Right atrium auricular region (tissue), 2 donors: ENCODE measurements at regions not wholly inside any gene's neighbourhood (a gene's known extent, or its start where the extent isn't known, plus 50 kb on each side); places are given as distances from the start of the nearest gene placed in this dataset.

Experiments
- DNase-seq: peaks from one replicate; pipeline ENCODE4 v3.0.0-alpha.2; 2019; ENCODE audit warnings: low spot score
- H3K27ac ChIP-seq, 2 donors: fragments of 200-600 bp; sonication (generic); 1 replicate in 1 of 2; 2 replicates in 1 of 2; pipeline ENCODE4 v1.5.1; 2016 to 2019
- H3K27me3 ChIP-seq, 2 donors: fragments of 200-600 bp; sonication (generic); one replicate each; pipeline versions ENCODE4 v1.5.1 to v1.6.0; 2017 to 2019
- H3K36me3 ChIP-seq: fragments of 200-600 bp; sonication (generic); one replicate; pipeline ENCODE4 v1.5.1; 2016
- H3K4me1 ChIP-seq, 2 donors: fragments of 200-600 bp; sonication (generic); one replicate each; pipeline versions ENCODE4 v1.5.1 to v1.6.0; 2017 to 2019
- H3K4me3 ChIP-seq, 2 donors: fragments of 200-600 bp; sonication (generic); 1 replicate in 1 of 2; 2 replicates in 1 of 2; pipeline ENCODE4 v1.5.1; 2017 to 2019; ENCODE audit warnings: mild to moderate bottlenecking in 1 of 2, moderate library complexity in 1 of 2
- H3K9me3 ChIP-seq, 2 donors: fragments of 200-600 bp; sonication (generic); one replicate each; pipeline ENCODE4 v1.5.1; 2019
- CTCF ChIP-seq, 2 donors: fragments of 200-600 bp; sonication (generic); IDR thresholded peaks; one replicate each; pipeline ENCODE4 v1.5.1; 2019; ENCODE audit warnings: antibody characterized with exemption in 2 of 2

- no peaks in the 10 kb centered on the region for H3K27me3 ChIP-seq
- DNase-seq = no peak
- no peak for TF ChIP-seq CTCF (IDR thresholded peaks at IDR 0.05)
- H3K27ac ChIP-seq = no peak overlapping the region
- no peaks in the 10 kb centered on the region for H3K36me3 ChIP-seq
- no peaks in the 10 kb centered on the region for H3K9me3 ChIP-seq
- H3K4me1 ChIP-seq = peaks cover 0 to 35% of the 10 kb centered on the region in 2 donors
- no peak overlapping the region for H3K4me3 ChIP-seq
These were observed 166.0 kb upstream of the ZNF32 start for GRCh38 chr10:43814663-43815062.

DNA sequence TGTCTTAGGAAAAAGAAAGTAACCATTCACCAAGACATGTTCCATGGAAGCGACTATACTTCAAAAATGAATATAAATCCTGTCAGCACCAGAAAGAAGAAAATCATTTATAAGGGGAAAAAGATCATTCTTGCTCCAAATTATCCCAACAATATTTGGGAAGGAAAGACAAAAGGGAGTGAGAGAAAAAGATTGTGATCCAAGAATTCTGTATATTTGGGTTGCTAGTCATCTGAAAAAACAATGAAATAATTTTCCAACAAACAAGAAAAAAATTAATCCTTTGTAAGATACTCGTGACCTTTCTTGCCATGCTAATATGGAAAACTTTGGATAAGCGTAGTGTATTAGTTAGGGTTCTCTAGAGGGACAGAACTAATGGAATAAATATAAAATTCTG lies 163.2 kb upstream of the ZNF32 start:
- Histone ChIP-seq H3K4me3 (no peak overlapping the region), H3K36me3 (no peaks in the 10 kb centered on the region), H3K27ac (no peak overlapping the region), H3K4me1 (peaks cover 0 to 32% of the 10 kb centered on the region in 2 donors), H3K27me3 (no peaks in the 10 kb centered on the region), H3K9me3 (no peaks in the 10 kb centered on the region)
- no peak for DNase-seq
- no peak for TF ChIP-seq CTCF (IDR thresholded peaks at IDR 0.05)

DNA sequence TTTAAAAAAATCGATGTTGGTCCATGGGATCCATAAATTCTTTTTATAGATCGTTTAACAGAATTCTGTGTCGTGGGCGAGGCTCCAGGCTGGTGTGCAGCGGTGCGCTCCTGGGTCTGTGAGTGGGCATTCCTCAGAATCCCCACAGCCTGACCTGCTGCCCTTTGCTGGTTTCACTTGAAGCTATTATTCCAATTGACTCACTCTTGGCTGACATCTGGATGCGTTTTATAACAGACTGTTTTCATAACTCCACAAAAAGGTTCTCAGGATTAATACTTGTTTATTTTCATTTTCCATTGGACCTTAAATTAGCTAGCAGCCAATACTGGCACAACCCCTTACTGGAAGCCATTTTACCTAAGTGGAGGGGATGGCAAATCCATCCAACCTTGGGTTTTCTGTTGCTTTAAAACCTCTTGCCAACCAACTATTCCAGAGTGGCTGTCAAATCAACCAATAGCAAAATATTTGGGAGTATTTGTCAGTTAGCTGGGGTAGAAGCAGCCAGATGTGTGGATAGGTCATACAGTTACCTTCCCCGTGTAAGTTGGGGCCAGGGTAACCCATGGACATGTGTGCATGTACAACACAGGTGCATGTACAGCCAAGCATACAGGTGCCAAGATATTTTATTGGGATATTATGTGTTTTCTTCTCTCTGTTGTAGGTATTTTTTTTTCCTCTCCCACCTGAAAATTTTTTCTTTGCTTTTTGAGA lies 160.7 kb upstream of the ZNF32 start:
- TF ChIP-seq CTCF (IDR thresholded peaks at IDR 0.05) = no peak
- Histone ChIP-seq H3K27me3 (no peaks in the 10 kb centered on the region), H3K9me3 (no peaks in the 10 kb centered on the region), H3K36me3 (no peaks in the 10 kb centered on the region), H3K27ac (no peak overlapping the region), H3K4me1 (peaks cover 0 to 21% of the 10 kb centered on the region in 2 donors), H3K4me3 (no peak overlapping the region)
- DNase-seq = no peak

DNA sequence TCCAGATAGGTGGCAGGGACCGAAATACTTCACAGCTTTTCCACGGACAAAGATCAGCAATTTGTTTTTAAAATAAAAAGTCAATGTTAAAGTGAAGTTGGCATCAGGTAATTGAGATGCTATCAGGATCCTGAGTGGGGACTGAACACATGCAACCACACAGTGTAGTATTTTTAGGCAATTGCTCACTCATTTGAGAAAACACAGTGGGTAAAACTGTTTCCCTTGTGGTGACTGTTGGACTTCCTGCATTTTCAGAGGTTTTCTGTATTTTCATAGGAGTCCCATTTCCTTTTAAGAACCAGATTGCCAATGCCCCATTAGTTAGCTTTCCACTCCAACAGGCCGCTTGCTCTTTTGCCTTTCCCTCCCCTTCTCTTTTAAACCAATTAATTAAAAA lies 159.5 kb upstream of the ZNF32 start:
- DNase-seq = no peak
- H3K27me3 ChIP-seq = no peaks in the 10 kb centered on the region
- no peaks in the 10 kb centered on the region for H3K9me3 ChIP-seq
- TF ChIP-seq CTCF (IDR thresholded peaks at IDR 0.05) = no peak
- no peak overlapping the region for H3K4me3 ChIP-seq
- peaks cover 0 to 21% of the 10 kb centered on the region in 2 donors for H3K4me1 ChIP-seq
- H3K27ac ChIP-seq = no peak overlapping the region
- H3K36me3 ChIP-seq = no peaks in the 10 kb centered on the region

DNA sequence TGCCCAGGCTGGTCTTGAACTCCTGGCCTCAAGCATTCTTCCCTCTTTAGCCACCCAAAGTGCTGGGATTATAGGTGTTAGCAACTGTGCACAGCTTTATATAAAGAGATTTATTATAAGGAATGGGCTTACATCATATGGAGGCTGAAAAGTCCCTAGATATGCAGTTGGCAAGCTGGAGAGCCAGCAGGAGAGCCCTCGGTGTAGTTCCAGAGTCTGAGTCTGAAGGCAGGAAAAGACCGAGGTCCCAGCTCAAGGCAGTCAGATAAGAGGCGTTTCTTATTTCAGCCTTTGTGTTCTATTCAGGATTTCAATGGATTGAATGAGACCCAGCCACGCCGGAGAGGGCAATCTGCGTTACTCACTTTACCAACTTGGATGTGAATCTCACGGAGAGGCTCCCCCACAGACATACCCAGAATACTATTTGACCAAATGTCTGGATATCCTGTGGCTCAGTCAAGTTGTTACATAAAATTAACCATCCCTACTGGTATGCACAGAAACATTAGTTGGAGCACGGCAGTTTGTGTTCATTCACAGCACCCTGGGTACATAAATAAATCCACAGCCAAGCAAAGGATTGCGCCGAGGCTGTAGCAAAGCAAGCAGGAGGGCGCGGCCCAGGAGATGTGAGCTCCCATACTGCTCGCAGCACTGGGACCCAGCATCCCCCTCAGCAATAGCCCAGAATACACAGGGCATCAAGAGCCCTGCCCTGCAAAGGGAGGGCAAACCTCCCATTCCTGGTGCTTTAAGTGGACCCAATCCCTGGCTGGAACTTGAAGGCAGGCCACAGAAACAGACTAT lies 158.4 kb upstream of the ZNF32 start:
- Histone ChIP-seq H3K4me1 (peaks cover 0 to 17% of the 10 kb centered on the region in 2 donors), H3K9me3 (no peaks in the 10 kb centered on the region), H3K27me3 (no peaks in the 10 kb centered on the region), H3K27ac (no peak overlapping the region), H3K4me3 (no peak overlapping the region), H3K36me3 (no peaks in the 10 kb centered on the region)
- DNase-seq = no peak
- TF ChIP-seq CTCF (IDR thresholded peaks at IDR 0.05) = no peak
